Activated T-helper 17 cell treated with anti-CD3 and anti-CD28 coated beads, Interleukin-2, amount 50 U/mL, for 72 hours (primary cell): ENCODE measurements at regions not wholly inside any gene's neighbourhood (a gene's known extent, or its start where the extent isn't known, plus 50 kb on each side); places are given as distances from the start of the nearest gene placed in this dataset.
A peak's percentile ranks its signal among the peaks of the same experiment; 100 is the strongest.

Source experiments
- ATAC-seq: fragments of 150-1000 bp; cut with Tn5 transposase; replicated peaks from 2 replicates; pipeline ENCODE4 v1.10.0; 2021; ENCODE audit warnings: mild to moderate bottlenecking, moderate library complexity
- H3K27ac Mint-ChIP-seq: one replicate; pipeline ENCODE4 v1.8.0; 2022; ENCODE audit warnings: mixed read lengths
- H3K27me3 Mint-ChIP-seq: one replicate; pipeline ENCODE4 v1.8.0; 2022; ENCODE audit warnings: mixed read lengths
- H3K36me3 Mint-ChIP-seq: one replicate; pipeline ENCODE4 v1.8.0; 2022; ENCODE audit warnings: low read depth, mild to moderate bottlenecking, mixed read lengths
- H3K4me1 Mint-ChIP-seq: one replicate; pipeline ENCODE4 v1.8.0; 2022; ENCODE audit warnings: mixed read lengths
- H3K4me3 Mint-ChIP-seq: one replicate; pipeline ENCODE4 v1.8.0; 2022; ENCODE audit warnings: mild to moderate bottlenecking, mixed read lengths
- H3K9me3 Mint-ChIP-seq: one replicate; pipeline ENCODE4 v1.8.0; 2022; ENCODE audit warnings: mixed read lengths

- Mint-ChIP-seq H3K4me1 (no peaks in the 10 kb centered on the region), H3K27me3 (no peaks in the 10 kb centered on the region), H3K9me3 (peaks cover 7% of the 10 kb centered on the region), H3K36me3 (no peaks in the 10 kb centered on the region), H3K27ac (no peak overlapping the region), H3K4me3 (no peak overlapping the region)
- ATAC-seq: no peak
Observed at GRCh38 chr1:82319546-82319945, 518.8 kb downstream of the ADGRL2 start.

GRCh38 chr1:82318921-82319320 is 518.2 kb downstream of the ADGRL2 start:
- H3K9me3 Mint-ChIP-seq: peaks cover 10% of the 10 kb centered on the region
- no peak overlapping the region for H3K4me3 Mint-ChIP-seq
- H3K4me1 Mint-ChIP-seq: no peaks in the 10 kb centered on the region
- ATAC-seq: no peak
- H3K27me3 Mint-ChIP-seq: no peaks in the 10 kb centered on the region
- H3K27ac Mint-ChIP-seq: no peak overlapping the region
- H3K36me3 Mint-ChIP-seq: no peaks in the 10 kb centered on the region

- no peak overlapping the region for H3K27ac Mint-ChIP-seq
- no peaks in the 10 kb centered on the region for H3K27me3 Mint-ChIP-seq
- no peak overlapping the region for H3K4me3 Mint-ChIP-seq
- peaks cover 10% of the 10 kb centered on the region for H3K9me3 Mint-ChIP-seq
- H3K36me3 Mint-ChIP-seq: no peaks in the 10 kb centered on the region
- H3K4me1 Mint-ChIP-seq: no peaks in the 10 kb centered on the region
- no peak for ATAC-seq
Observed at GRCh38 chr1:82318265-82318664, 517.5 kb downstream of the ADGRL2 start.

- Mint-ChIP-seq H3K9me3 (peaks cover 10% of the 10 kb centered on the region), H3K36me3 (no peaks in the 10 kb centered on the region), H3K4me1 (no peaks in the 10 kb centered on the region), H3K27me3 (no peaks in the 10 kb centered on the region), H3K4me3 (no peak overlapping the region), H3K27ac (no peak overlapping the region)
- no peak for ATAC-seq
Observed at GRCh38 chr1:82317671-82318070, 516.9 kb downstream of the ADGRL2 start.

GRCh38 chr1:82299656-82300055 is 498.9 kb downstream of the ADGRL2 start:
- Mint-ChIP-seq H3K9me3 (peaks cover 9% of the 10 kb centered on the region), H3K27ac (no peak overlapping the region), H3K27me3 (no peaks in the 10 kb centered on the region), H3K4me1 (no peaks in the 10 kb centered on the region), H3K36me3 (no peaks in the 10 kb centered on the region), H3K4me3 (no peak overlapping the region)
- no peak for ATAC-seq

- Mint-ChIP-seq H3K9me3 (peaks cover 12% of the 10 kb centered on the region), H3K4me3 (no peak overlapping the region), H3K27me3 (no peaks in the 10 kb centered on the region), H3K27ac (no peak overlapping the region), H3K36me3 (no peaks in the 10 kb centered on the region), H3K4me1 (no peaks in the 10 kb centered on the region)
- ATAC-seq: no peak
Observed at GRCh38 chr1:82299056-82299455, 498.3 kb downstream of the ADGRL2 start.

- H3K4me3 Mint-ChIP-seq: no peak overlapping the region
Observed at GRCh38 chr1:82297139-82297896, 496.6 kb downstream of the ADGRL2 start.

GRCh38 chr1:82287556-82287955 is 486.8 kb downstream of the ADGRL2 start:
- ATAC-seq: no peak

More at GRCh38 chr1:82297139-82297896, 496.6 kb downstream of the ADGRL2 start:
- no peaks in the 10 kb centered on the region for H3K27me3 Mint-ChIP-seq
- H3K36me3 Mint-ChIP-seq: no peaks in the 10 kb centered on the region
- H3K27ac Mint-ChIP-seq: no peak overlapping the region
- peaks cover 12% of the 10 kb centered on the region for H3K9me3 Mint-ChIP-seq
- ATAC-seq: no peak
- H3K4me1 Mint-ChIP-seq: no peaks in the 10 kb centered on the region

GRCh38 chr1:82284213-82284612 is 483.5 kb downstream of the ADGRL2 start:
- Mint-ChIP-seq H3K27me3 (no peaks in the 10 kb centered on the region), H3K4me3 (no peak overlapping the region), H3K36me3 (no peaks in the 10 kb centered on the region), H3K27ac (no peak overlapping the region), H3K4me1 (no peaks in the 10 kb centered on the region), H3K9me3 (peaks cover 3% of the 10 kb centered on the region)
- no peak for ATAC-seq

More at GRCh38 chr1:82287556-82287955, 486.8 kb downstream of the ADGRL2 start:
- Mint-ChIP-seq H3K4me1 (no peaks in the 10 kb centered on the region), H3K27me3 (no peaks in the 10 kb centered on the region), H3K27ac (no peak overlapping the region), H3K9me3 (peaks cover 3% of the 10 kb centered on the region), H3K36me3 (no peaks in the 10 kb centered on the region), H3K4me3 (no peak overlapping the region)

GRCh38 chr1:82279241-82279640 is 478.5 kb downstream of the ADGRL2 start:
- Mint-ChIP-seq H3K4me1 (no peaks in the 10 kb centered on the region), H3K27me3 (no peaks in the 10 kb centered on the region), H3K36me3 (no peaks in the 10 kb centered on the region), H3K27ac (no peak overlapping the region), H3K9me3 (peaks cover 3% of the 10 kb centered on the region), H3K4me3 (no peak overlapping the region)
- peak; percentile 52 for ATAC-seq

GRCh38 chr1:82273816-82274215 is 473.1 kb downstream of the ADGRL2 start:
- no peak overlapping the region for H3K4me3 Mint-ChIP-seq
- H3K9me3 Mint-ChIP-seq: no peaks in the 10 kb centered on the region
- H3K4me1 Mint-ChIP-seq: no peaks in the 10 kb centered on the region
- no peak overlapping the region for H3K27ac Mint-ChIP-seq
- no peaks in the 10 kb centered on the region for H3K36me3 Mint-ChIP-seq
- ATAC-seq: no peak
- H3K27me3 Mint-ChIP-seq: no peaks in the 10 kb centered on the region

GRCh38 chr1:82269431-82269830 is 468.7 kb downstream of the ADGRL2 start:
- no peaks in the 10 kb centered on the region for H3K36me3 Mint-ChIP-seq
- no peak for ATAC-seq
- no peaks in the 10 kb centered on the region for H3K9me3 Mint-ChIP-seq
- H3K4me3 Mint-ChIP-seq: no peak overlapping the region
- H3K27ac Mint-ChIP-seq: no peak overlapping the region
- H3K4me1 Mint-ChIP-seq: no peaks in the 10 kb centered on the region
- no peaks in the 10 kb centered on the region for H3K27me3 Mint-ChIP-seq

GRCh38 chr1:82268826-82269225 is 468.1 kb downstream of the ADGRL2 start:
- Mint-ChIP-seq H3K4me1 (no peaks in the 10 kb centered on the region), H3K36me3 (no peaks in the 10 kb centered on the region), H3K27ac (no peak overlapping the region), H3K27me3 (no peaks in the 10 kb centered on the region), H3K9me3 (no peaks in the 10 kb centered on the region), H3K4me3 (no peak overlapping the region)
- ATAC-seq: no peak

GRCh38 chr1:82266351-82266750 is 465.6 kb downstream of the ADGRL2 start:
- no peak overlapping the region for H3K4me3 Mint-ChIP-seq
- no peak for ATAC-seq
- H3K4me1 Mint-ChIP-seq: no peaks in the 10 kb centered on the region
- H3K36me3 Mint-ChIP-seq: no peaks in the 10 kb centered on the region
- no peak overlapping the region for H3K27ac Mint-ChIP-seq
- H3K9me3 Mint-ChIP-seq: no peaks in the 10 kb centered on the region
- no peaks in the 10 kb centered on the region for H3K27me3 Mint-ChIP-seq

GRCh38 chr1:82265436-82265835 is 464.7 kb downstream of the ADGRL2 start:
- Mint-ChIP-seq H3K4me3 (no peak overlapping the region), H3K9me3 (no peaks in the 10 kb centered on the region), H3K4me1 (no peaks in the 10 kb centered on the region), H3K27ac (no peak overlapping the region), H3K36me3 (no peaks in the 10 kb centered on the region), H3K27me3 (no peaks in the 10 kb centered on the region)
- no peak for ATAC-seq

- Mint-ChIP-seq H3K27ac (no peak overlapping the region), H3K4me3 (no peak overlapping the region), H3K27me3 (no peaks in the 10 kb centered on the region), H3K36me3 (no peaks in the 10 kb centered on the region), H3K4me1 (no peaks in the 10 kb centered on the region), H3K9me3 (no peaks in the 10 kb centered on the region)
- no peak for ATAC-seq
Observed at GRCh38 chr1:82264802-82265201, 464.1 kb downstream of the ADGRL2 start.
